ENCODE measurements at regions not wholly inside any gene's neighbourhood (a gene's known extent, or its start where the extent isn't known, plus 50 kb on each side); places are given as distances from the start of the nearest gene placed in this dataset.

DNA sequence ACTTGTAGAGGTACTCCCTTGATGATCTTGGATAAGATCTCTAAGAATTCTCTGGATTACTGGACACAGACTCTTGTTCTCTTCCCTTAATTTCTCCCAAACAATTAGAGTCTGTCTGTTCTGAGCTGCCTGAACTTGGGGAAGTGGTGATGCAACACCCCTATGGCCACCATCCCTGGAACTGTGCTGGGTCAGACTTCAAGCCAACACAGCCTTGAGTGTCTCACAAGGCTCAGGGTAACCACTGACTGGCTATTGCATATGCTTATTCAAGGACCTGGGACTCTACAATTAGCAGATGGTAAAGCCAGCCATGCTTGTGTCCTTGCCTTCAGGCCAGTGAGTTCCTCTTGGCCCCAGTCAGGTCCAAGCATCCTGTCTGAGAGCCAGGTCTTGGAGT, 504.5 kb downstream of the MAN2A1 start:
- no peaks in the 10 kb centered on the region for H3K27me3 ChIP-seq (ENCODE audit: insufficient read depth, low read length)
- H3K27me3 Mint-ChIP-seq = no peaks in the 10 kb centered on the region
- H3K27ac Mint-ChIP-seq = no peak overlapping the region
- no peaks in the 10 kb centered on the region for H3K9me3 ChIP-seq (ENCODE audit: control insufficient read depth in 1 of 2, low read length in 2 of 2)
- intact Hi-C loops (cut with micrococcal nuclease) = no loop called here
- no peak overlapping the region for H3K4me3 Mint-ChIP-seq
- no peaks in the 10 kb centered on the region for H3K36me3 ChIP-seq (ENCODE audit: insufficient read depth, low read length)
- H3K27ac ChIP-seq (ENCODE audit: low read depth, low read length) = no peak overlapping the region
- ChIA-PET CTCF (ENCODE audit: partially characterized antibody) (no interaction called here), POLR2A (ENCODE audit: partially characterized antibody) (no interaction called here)
- no peaks in the 10 kb centered on the region for H3K36me3 Mint-ChIP-seq
- no peak for DNase-seq
- H3K4me3 ChIP-seq (ENCODE audit: low read length in 2 of 2) = no peak overlapping the region
- peaks cover 0 to 6% (median 0%) of the 10 kb centered on the region in 8 donors for H3K9me3 Mint-ChIP-seq
- H3K4me1 Mint-ChIP-seq = no peaks in the 10 kb centered on the region
- H3K4me1 ChIP-seq (ENCODE audit: insufficient read depth, low read length) = no peaks in the 10 kb centered on the region

DNA sequence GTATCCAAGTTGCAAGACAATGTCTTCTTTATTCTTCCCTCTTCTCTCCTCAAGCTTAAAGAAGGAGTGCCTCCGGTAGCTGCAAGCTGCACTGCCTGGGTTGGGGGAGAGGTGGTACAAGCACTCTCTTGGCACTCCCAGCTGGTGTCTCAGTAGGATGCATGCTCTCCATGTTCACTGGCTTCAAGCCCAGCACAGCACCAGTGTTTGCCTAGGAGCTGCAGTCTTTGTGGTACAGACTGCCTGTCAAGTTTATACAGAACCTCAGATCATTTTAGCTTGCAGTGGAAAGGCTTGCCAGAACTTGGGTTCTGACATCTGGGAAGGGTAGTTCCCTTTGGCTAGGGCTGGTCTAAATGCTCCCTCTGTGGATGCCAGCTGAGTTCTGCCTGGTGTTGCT, 505.6 kb downstream of the MAN2A1 start:
- Mint-ChIP-seq H3K4me1 (no peaks in the 10 kb centered on the region), H3K36me3 (no peaks in the 10 kb centered on the region), H3K9me3 (peaks cover 0 to 7% (median 2%) of the 10 kb centered on the region in 8 donors), H3K27me3 (no peaks in the 10 kb centered on the region), H3K4me3 (no peak overlapping the region), H3K27ac (no peak overlapping the region)
- no peaks in the 10 kb centered on the region for H3K4me1 ChIP-seq (ENCODE audit: insufficient read depth, low read length)
- intact Hi-C loops (cut with micrococcal nuclease) = no loop called here
- no peak overlapping the region for H3K27ac ChIP-seq (ENCODE audit: low read depth, low read length)
- H3K36me3 ChIP-seq (ENCODE audit: insufficient read depth, low read length) = no peaks in the 10 kb centered on the region
- no peaks in the 10 kb centered on the region for H3K27me3 ChIP-seq (ENCODE audit: insufficient read depth, low read length)
- POLR2A ChIA-PET (ENCODE audit: partially characterized antibody) = no interaction called here
- DNase-seq = no peak
- CTCF ChIA-PET (ENCODE audit: partially characterized antibody) = no interaction called here
- no peak overlapping the region for H3K4me3 ChIP-seq (ENCODE audit: low read length in 2 of 2)
- H3K9me3 ChIP-seq (ENCODE audit: control insufficient read depth in 1 of 2, low read length in 2 of 2) = no peaks in the 10 kb centered on the region

DNA sequence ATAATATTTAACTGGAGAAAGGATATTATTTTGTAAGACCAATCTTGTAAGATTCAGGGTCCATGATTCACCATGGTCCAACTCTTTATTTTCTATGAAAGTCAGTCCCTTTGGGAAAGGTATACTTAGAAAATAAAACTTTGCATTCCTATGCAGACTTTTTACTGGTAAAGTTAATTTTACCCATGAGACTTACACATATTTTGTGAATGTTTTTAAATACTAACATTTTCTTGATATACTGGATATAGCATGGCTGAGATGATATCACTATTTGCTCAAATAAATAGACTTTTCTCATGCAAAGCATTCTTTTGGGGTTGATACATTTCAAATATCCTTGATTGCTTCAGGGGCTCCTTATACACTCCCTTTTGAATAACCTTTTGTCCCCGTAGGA, 512.1 kb downstream of the MAN2A1 start:
- H3K4me3 Mint-ChIP-seq = no peak overlapping the region
- Histone ChIP-seq H3K36me3 (ENCODE audit: insufficient read depth, low read length) (no peaks in the 10 kb centered on the region), H3K27me3 (ENCODE audit: insufficient read depth, low read length) (no peaks in the 10 kb centered on the region), H3K4me1 (ENCODE audit: insufficient read depth, low read length) (no peaks in the 10 kb centered on the region), H3K27ac (ENCODE audit: low read depth, low read length) (no peak overlapping the region), H3K4me3 (ENCODE audit: low read length in 2 of 2) (no peak overlapping the region), H3K9me3 (ENCODE audit: control insufficient read depth in 1 of 2, low read length in 2 of 2) (no peaks in the 10 kb centered on the region)
- no peak for DNase-seq
- CTCF ChIA-PET (ENCODE audit: partially characterized antibody) = no interaction called here
- H3K36me3 Mint-ChIP-seq = no peaks in the 10 kb centered on the region
- intact Hi-C loops (cut with micrococcal nuclease) = no loop called here
- no peaks in the 10 kb centered on the region for H3K4me1 Mint-ChIP-seq
- POLR2A ChIA-PET (ENCODE audit: partially characterized antibody) = no interaction called here
- H3K27me3 Mint-ChIP-seq = peaks cover 0 to 1% of the 10 kb centered on the region in 2 donors
- H3K27ac Mint-ChIP-seq = no peak overlapping the region
- peaks cover 0 to 4% (median 2%) of the 10 kb centered on the region in 8 donors for H3K9me3 Mint-ChIP-seq

DNA sequence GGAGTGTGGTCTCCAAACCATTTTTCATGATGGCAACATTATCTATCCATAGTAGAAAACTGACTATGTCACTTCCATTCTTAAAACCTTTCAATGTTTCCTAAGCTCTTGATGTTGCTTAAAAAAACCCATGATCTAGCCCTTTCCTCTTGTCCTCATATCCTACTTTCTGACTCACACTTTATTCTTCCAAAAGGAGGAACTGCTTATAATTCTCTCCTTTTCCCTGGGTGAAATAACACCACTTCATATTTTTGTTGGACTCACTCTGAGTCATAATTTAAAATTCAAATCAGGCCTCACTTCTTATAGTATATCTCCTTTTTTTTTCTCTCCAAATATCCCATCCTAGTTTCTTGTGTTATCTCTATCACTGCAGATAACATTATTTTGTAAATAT, 513.9 kb downstream of the MAN2A1 start:
- Mint-ChIP-seq H3K36me3 (no peaks in the 10 kb centered on the region), H3K27me3 (peaks cover 0 to 1% of the 10 kb centered on the region in 2 donors), H3K4me1 (no peaks in the 10 kb centered on the region), H3K4me3 (no peak overlapping the region), H3K9me3 (peaks cover 0 to 4% (median 2%) of the 10 kb centered on the region in 8 donors), H3K27ac (no peak overlapping the region)
- Histone ChIP-seq H3K9me3 (ENCODE audit: control insufficient read depth in 1 of 2, low read length in 2 of 2) (no peaks in the 10 kb centered on the region), H3K27me3 (ENCODE audit: insufficient read depth, low read length) (no peaks in the 10 kb centered on the region), H3K4me3 (ENCODE audit: low read length in 2 of 2) (no peak overlapping the region), H3K27ac (ENCODE audit: low read depth, low read length) (no peak overlapping the region), H3K4me1 (ENCODE audit: insufficient read depth, low read length) (no peaks in the 10 kb centered on the region), H3K36me3 (ENCODE audit: insufficient read depth, low read length) (no peaks in the 10 kb centered on the region)
- no peak for DNase-seq
- intact Hi-C loops (cut with micrococcal nuclease) = no loop called here
- ChIA-PET POLR2A (ENCODE audit: partially characterized antibody) (no interaction called here), CTCF (ENCODE audit: partially characterized antibody) (no interaction called here)

DNA sequence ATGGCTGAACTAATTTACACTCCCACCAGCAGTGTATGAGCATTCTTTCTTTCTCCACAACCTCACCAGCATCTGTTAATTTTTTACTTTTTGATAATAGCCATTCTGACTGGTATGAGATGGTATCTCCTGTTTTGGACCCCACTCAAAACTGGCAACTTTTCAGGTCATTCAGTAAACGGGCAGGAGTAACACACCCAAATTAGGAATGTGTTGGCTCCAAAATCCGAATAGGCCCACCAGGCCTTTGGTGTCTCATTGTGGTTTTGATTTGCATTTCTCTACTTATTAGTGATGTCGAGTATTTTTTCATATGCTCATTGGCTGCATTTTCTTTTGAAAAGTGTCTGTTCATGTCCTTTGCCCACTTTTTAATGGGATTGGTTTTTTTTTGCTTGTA, 517.1 kb downstream of the TMEM232 start:
- Histone ChIP-seq H3K9me3 (ENCODE audit: control insufficient read depth in 1 of 2, low read length in 2 of 2) (no peaks in the 10 kb centered on the region), H3K4me3 (ENCODE audit: low read length in 2 of 2) (no peak overlapping the region), H3K27me3 (ENCODE audit: insufficient read depth, low read length) (no peaks in the 10 kb centered on the region), H3K27ac (ENCODE audit: low read depth, low read length) (no peak overlapping the region), H3K36me3 (ENCODE audit: insufficient read depth, low read length) (no peaks in the 10 kb centered on the region), H3K4me1 (ENCODE audit: insufficient read depth, low read length) (no peaks in the 10 kb centered on the region)
- Mint-ChIP-seq H3K9me3 (peaks cover under 1 to 12% (median 6%) of the 10 kb centered on the region in 8 donors), H3K27me3 (peaks cover 0 to 1% of the 10 kb centered on the region in 2 donors), H3K4me3 (no peak overlapping the region), H3K27ac (peak overlapping the region in 1 of 7 donors; percentile 63), H3K4me1 (no peaks in the 10 kb centered on the region), H3K36me3 (no peaks in the 10 kb centered on the region)
- ChIA-PET CTCF (ENCODE audit: partially characterized antibody) (interaction anchor here (1.4 kb wide), 1 partner anchor 11 kb away, joined by 4 read pairs; no protein-coding TSS in a partner anchor), POLR2A (ENCODE audit: partially characterized antibody) (no interaction called here)
- no peak for DNase-seq
- intact Hi-C loops (cut with micrococcal nuclease) = no loop called here

DNA sequence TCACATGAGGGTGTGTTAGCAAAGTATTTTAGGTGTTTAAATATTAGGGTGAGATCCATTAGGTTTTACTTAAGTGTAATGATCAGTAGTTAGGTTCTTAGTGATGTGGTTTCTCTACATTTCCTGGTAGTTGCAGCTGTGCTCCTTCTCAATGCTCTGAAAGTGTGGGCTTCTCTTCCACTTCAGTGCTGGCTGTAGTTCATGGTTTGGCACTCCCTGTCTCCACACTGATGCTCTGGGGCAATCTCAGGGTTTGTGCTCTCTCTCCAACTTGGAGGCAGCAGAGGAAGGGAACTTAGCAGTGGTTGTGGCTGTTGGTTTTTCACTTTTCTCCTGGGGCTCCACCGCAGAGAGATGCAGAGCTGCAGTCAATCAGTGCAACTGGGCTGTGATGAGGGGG, 507.5 kb downstream of the TMEM232 start:
- peaks cover 0 to 3% of the 10 kb centered on the region in 2 donors for H3K9me3 ChIP-seq (ENCODE audit: control insufficient read depth in 1 of 2, low read length in 2 of 2)
- Mint-ChIP-seq H3K36me3 (peaks cover 1 to 15% of the 10 kb centered on the region in 2 donors), H3K9me3 (peaks cover 8 to 88% (median 55%) of the 10 kb centered on the region in 8 donors), H3K27me3 (no peaks in the 10 kb centered on the region), H3K27ac (peak overlapping the region in 1 of 7 donors; percentile 57), H3K4me3 (no peak overlapping the region), H3K4me1 (no peaks in the 10 kb centered on the region)
- H3K27ac ChIP-seq (ENCODE audit: low read depth, low read length) = no peak overlapping the region
- no peaks in the 10 kb centered on the region for H3K36me3 ChIP-seq (ENCODE audit: insufficient read depth, low read length)
- no peaks in the 10 kb centered on the region for H3K27me3 ChIP-seq (ENCODE audit: insufficient read depth, low read length)
- ChIA-PET POLR2A (ENCODE audit: partially characterized antibody) (no interaction called here), CTCF (ENCODE audit: partially characterized antibody) (no interaction called here)
- no peak for DNase-seq
- H3K4me1 ChIP-seq (ENCODE audit: insufficient read depth, low read length) = no peaks in the 10 kb centered on the region
- no peak overlapping the region for H3K4me3 ChIP-seq (ENCODE audit: low read length in 2 of 2)
- intact Hi-C loops (cut with micrococcal nuclease) = no loop called here

DNA sequence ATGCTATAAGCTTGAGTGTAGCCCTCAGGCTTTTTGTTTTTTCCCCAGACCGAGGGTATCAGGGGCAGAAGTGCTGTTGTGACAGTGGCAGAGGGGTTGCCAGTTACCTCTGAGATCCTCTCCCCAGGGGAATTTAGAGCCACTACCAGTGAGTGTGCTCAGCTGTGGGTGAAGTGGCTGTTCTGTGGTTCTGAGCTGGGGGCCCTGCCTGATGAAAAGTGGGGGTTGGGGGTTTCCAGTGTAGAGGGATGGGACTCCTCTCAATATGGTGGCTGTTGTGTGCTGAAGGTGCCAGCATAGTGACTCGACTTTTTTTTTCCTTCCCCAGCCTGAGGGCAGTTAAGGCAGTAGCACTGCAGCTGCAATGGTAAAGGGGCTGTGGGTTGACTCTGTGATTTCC, 506.7 kb downstream of the TMEM232 start:
- no peak for DNase-seq
- Mint-ChIP-seq H3K27ac (no peak overlapping the region), H3K4me3 (no peak overlapping the region), H3K4me1 (no peaks in the 10 kb centered on the region), H3K36me3 (peaks cover 1 to 15% of the 10 kb centered on the region in 2 donors), H3K9me3 (peaks cover 8 to 88% (median 55%) of the 10 kb centered on the region in 8 donors), H3K27me3 (no peaks in the 10 kb centered on the region)
- Histone ChIP-seq H3K36me3 (ENCODE audit: insufficient read depth, low read length) (no peaks in the 10 kb centered on the region), H3K27me3 (ENCODE audit: insufficient read depth, low read length) (no peaks in the 10 kb centered on the region), H3K4me3 (ENCODE audit: low read length in 2 of 2) (no peak overlapping the region), H3K27ac (ENCODE audit: low read depth, low read length) (no peak overlapping the region), H3K4me1 (ENCODE audit: insufficient read depth, low read length) (no peaks in the 10 kb centered on the region), H3K9me3 (ENCODE audit: control insufficient read depth in 1 of 2, low read length in 2 of 2) (peaks cover 0 to 3% of the 10 kb centered on the region in 2 donors)
- intact Hi-C loops (cut with micrococcal nuclease) = no loop called here
- ChIA-PET POLR2A (ENCODE audit: partially characterized antibody) (no interaction called here), CTCF (ENCODE audit: partially characterized antibody) (no interaction called here)

DNA sequence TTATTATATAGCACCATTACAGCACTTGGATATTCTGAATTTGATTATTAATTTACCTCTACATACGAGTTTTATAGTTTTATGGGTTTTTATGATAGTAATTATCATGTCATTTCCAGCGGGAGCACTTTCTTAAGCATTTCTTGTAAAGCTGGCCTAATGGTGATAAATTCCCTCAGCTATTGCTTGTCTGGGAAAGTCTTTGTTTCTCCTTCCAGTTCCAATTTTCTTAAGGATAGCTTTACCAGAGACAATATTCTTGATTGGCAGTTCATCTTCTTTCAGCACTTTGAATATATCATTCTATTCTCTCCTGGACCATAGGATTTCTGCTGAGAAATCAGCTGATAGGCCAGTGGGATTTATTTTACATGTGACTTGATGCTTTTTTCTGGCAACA, 505.4 kb downstream of the TMEM232 start:
- CTCF ChIA-PET (ENCODE audit: partially characterized antibody) = interaction anchor here (1.0 kb wide), 1 partner anchor 12 kb away, joined by 4 read pairs; no protein-coding TSS in a partner anchor
- POLR2A ChIA-PET (ENCODE audit: partially characterized antibody) = no interaction called here
- intact Hi-C loops (cut with micrococcal nuclease) = no loop called here
- H3K36me3 ChIP-seq (ENCODE audit: insufficient read depth, low read length) = no peaks in the 10 kb centered on the region
- H3K4me1 ChIP-seq (ENCODE audit: insufficient read depth, low read length) = no peaks in the 10 kb centered on the region
- H3K27ac ChIP-seq (ENCODE audit: low read depth, low read length) = no peak overlapping the region
- no peaks in the 10 kb centered on the region for H3K27me3 ChIP-seq (ENCODE audit: insufficient read depth, low read length)
- peaks cover 1 to 15% of the 10 kb centered on the region in 2 donors for H3K36me3 Mint-ChIP-seq
- no peak overlapping the region for H3K4me3 ChIP-seq (ENCODE audit: low read length in 2 of 2)
- H3K4me3 Mint-ChIP-seq = no peak overlapping the region
- peaks cover 7 to 87% (median 56%) of the 10 kb centered on the region in 8 donors for H3K9me3 Mint-ChIP-seq
- no peak overlapping the region for H3K27ac Mint-ChIP-seq
- no peak for DNase-seq
- peaks cover 0 to 3% of the 10 kb centered on the region in 2 donors for H3K9me3 ChIP-seq (ENCODE audit: control insufficient read depth in 1 of 2, low read length in 2 of 2)
- no peaks in the 10 kb centered on the region for H3K4me1 Mint-ChIP-seq
- H3K27me3 Mint-ChIP-seq = no peaks in the 10 kb centered on the region
